Fibroblast of the aortic adventitia (primary cell): ENCODE measurements at regions not wholly inside any gene's neighbourhood (a gene's known extent, or its start where the extent isn't known, plus 50 kb on each side); places are given as distances from the start of the nearest gene placed in this dataset.

Source experiments
- DNase-seq: peaks from one replicate; pipeline ENCODE4 v3.0.0-alpha.2; 2010; ENCODE audit warnings: low read depth
- H3K4me3 ChIP-seq: 2 replicates; pipeline ENCODE4 v1.5.1; 2011; ENCODE audit warnings: low read depth, mild to moderate bottlenecking, control low read depth, low read length, moderate library complexity
- TF ChIP-seq, protein P1 (sequence below): IDR thresholded peaks from 2 replicates; pipeline ENCODE4 v1.5.1; 2011; ENCODE audit warnings: mild to moderate bottlenecking, low read length, control low read depth, inconsistent platforms; ENCODE audit not compliant: insufficient read depth

GRCh38 chr1:157925419-157926166 lies 67.9 kb upstream of the KIRREL1 start:
- TF ChIP-seq, protein P1, sequence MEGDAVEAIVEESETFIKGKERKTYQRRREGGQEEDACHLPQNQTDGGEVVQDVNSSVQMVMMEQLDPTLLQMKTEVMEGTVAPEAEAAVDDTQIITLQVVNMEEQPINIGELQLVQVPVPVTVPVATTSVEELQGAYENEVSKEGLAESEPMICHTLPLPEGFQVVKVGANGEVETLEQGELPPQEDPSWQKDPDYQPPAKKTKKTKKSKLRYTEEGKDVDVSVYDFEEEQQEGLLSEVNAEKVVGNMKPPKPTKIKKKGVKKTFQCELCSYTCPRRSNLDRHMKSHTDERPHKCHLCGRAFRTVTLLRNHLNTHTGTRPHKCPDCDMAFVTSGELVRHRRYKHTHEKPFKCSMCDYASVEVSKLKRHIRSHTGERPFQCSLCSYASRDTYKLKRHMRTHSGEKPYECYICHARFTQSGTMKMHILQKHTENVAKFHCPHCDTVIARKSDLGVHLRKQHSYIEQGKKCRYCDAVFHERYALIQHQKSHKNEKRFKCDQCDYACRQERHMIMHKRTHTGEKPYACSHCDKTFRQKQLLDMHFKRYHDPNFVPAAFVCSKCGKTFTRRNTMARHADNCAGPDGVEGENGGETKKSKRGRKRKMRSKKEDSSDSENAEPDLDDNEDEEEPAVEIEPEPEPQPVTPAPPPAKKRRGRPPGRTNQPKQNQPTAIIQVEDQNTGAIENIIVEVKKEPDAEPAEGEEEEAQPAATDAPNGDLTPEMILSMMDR, result no peak
- no peak overlapping the region for H3K4me3 ChIP-seq
- no peak for DNase-seq

GRCh38 chr1:157932069-157932468 lies 61.4 kb upstream of the KIRREL1 start:
- TF ChIP-seq, protein P1, result no peak
- no peak overlapping the region for H3K4me3 ChIP-seq
- DNase-seq, result peak; percentile 56

GRCh38 chr1:157937744-157938143 lies 55.7 kb upstream of the KIRREL1 start:
- no peak overlapping the region for H3K4me3 ChIP-seq
- TF ChIP-seq, protein P1, result no peak
- DNase-seq, result no peak

GRCh38 chr1:157941939-157942338 lies 51.5 kb upstream of the KIRREL1 start:
- TF ChIP-seq, protein P1, result no peak
- H3K4me3 ChIP-seq, result no peak overlapping the region
- DNase-seq, result no peak
